Thyroid gland (tissue), 4 donors: ENCODE measurements at regions not wholly inside any gene's neighbourhood (a gene's known extent, or its start where the extent isn't known, plus 50 kb on each side); places are given as distances from the start of the nearest gene placed in this dataset.
A peak's percentile ranks its signal among the peaks of the same experiment; 100 is the strongest.

ENCODE experiments used
- DNase-seq, 2 donors: peaks; one replicate each; pipeline ENCODE4 v3.0.0-alpha.2; 2019
- H3K27ac ChIP-seq, 3 donors: fragments of 200-600 bp; sonication (generic); 1 replicate in 2 of 3; 2 replicates in 1 of 3; pipeline ENCODE4 v1.5.1; 2016 to 2019; ENCODE audit warnings: mild to moderate bottlenecking in 1 of 3, moderate library complexity in 1 of 3
- H3K27me3 ChIP-seq: fragments of 200-600 bp; sonication (generic); one replicate; pipeline ENCODE4 v1.5.1; 2019
- H3K36me3 ChIP-seq, 2 donors: fragments of 200-600 bp; sonication (generic); one replicate each; pipeline ENCODE4 v1.5.1; 2016 to 2019
- H3K4me1 ChIP-seq, 2 donors: fragments of 200-600 bp; sonication (generic); one replicate each; pipeline ENCODE4 v1.5.1; 2017 to 2019
- H3K4me3 ChIP-seq, 3 donors: fragments of 200-600 bp; sonication (generic); replicated peaks in 1 of 3; 1 replicate in 2 of 3; 2 replicates in 1 of 3; pipeline ENCODE4 v1.5.1; 2016; ENCODE audit warnings: mild to moderate bottlenecking in 1 of 3
- H3K9me3 ChIP-seq: fragments of 200-600 bp; sonication (generic); one replicate; pipeline ENCODE4 v1.5.1; 2017
- POLR2A ChIP-seq, 2 donors: fragments of 450-650 bp; IDR thresholded peaks; one replicate each; pipeline ENCODE4 v1.6.1; 2017; ENCODE audit warnings: antibody characterized with exemption in 2 of 2, mild to moderate bottlenecking in 2 of 2, moderate library complexity in 1 of 2
- WGBS, 2 donors: methylation state at CpG; one replicate each; pipeline ENCODE4 v1.1.5; 2017; 5-methylcytosine and 5-hydroxymethylcytosine counted together
- intact Hi-C: fragments of 100-400 bp; cut with DNase I; formaldehyde crosslinking; loops from one replicate; pipeline ENCODE4 v1.15.1; 2023
- TF ChIP-seq, protein P1 (sequence below), 6 experiments: fragments of 200-600 bp in 3 of 6; fragments of 450-650 bp in 3 of 6; sonication (generic) in 3 of 6; IDR thresholded peaks; one replicate each; pipeline ENCODE4 v1.5.1; 2016 to 2019; ENCODE audit warnings: antibody characterized with exemption in 6 of 6, mild to moderate bottlenecking in 2 of 6, inconsistent platforms in 1 of 6, moderate library complexity in 1 of 6

DNA sequence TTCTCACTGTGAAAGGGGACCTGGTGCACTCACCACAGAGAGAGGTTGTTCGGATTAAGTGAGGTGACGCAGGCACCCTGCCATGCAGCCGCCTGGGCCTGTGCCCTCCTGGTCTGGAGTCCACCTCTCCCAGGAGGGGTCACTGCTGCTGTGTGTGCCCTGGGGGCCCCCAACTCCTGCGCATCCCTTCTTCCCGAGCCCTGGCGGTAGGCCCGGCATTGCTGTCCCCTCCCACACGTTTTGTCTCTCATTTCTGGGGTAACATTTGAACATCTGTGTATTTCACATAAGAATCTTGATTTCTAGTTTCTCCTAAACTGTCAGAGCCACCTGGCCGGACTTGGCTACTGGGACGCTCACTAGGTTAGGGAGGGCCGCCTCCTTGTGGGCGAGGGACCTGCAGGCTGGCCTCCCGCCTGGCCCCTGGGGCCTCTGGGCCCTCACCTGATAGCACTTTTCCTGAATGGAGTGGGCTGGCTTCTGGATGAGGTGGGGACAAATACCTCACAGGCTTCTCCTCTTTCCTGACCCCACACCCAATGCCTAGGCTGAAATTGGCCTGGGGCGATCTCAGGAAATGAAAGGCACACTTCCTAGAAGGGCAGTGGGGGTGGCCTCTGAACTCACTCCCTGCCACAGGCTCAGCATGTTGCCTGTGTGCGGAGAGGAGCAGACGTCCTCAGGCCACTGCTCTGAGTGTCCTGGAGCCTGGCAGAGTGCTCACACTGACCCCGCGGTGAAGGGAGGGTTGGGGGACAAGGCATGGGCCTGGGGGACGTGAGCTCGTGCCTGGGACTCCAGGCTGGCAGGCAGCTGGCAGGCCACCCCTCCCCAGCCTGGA, 104.2 kb upstream of the PRR23E start:
- Histone ChIP-seq H3K4me1 (peaks cover 0 to 6% of the 10 kb centered on the region in 2 donors), H3K9me3 (no peaks in the 10 kb centered on the region), H3K4me3 (no peak overlapping the region), H3K36me3 (no peaks in the 10 kb centered on the region), H3K27me3 (no peaks in the 10 kb centered on the region), H3K27ac (no peak overlapping the region)
- no peak for DNase-seq
- TF ChIP-seq POLR2A (IDR thresholded peaks at IDR 0.05) = no peak
- TF ChIP-seq, protein P1, sequence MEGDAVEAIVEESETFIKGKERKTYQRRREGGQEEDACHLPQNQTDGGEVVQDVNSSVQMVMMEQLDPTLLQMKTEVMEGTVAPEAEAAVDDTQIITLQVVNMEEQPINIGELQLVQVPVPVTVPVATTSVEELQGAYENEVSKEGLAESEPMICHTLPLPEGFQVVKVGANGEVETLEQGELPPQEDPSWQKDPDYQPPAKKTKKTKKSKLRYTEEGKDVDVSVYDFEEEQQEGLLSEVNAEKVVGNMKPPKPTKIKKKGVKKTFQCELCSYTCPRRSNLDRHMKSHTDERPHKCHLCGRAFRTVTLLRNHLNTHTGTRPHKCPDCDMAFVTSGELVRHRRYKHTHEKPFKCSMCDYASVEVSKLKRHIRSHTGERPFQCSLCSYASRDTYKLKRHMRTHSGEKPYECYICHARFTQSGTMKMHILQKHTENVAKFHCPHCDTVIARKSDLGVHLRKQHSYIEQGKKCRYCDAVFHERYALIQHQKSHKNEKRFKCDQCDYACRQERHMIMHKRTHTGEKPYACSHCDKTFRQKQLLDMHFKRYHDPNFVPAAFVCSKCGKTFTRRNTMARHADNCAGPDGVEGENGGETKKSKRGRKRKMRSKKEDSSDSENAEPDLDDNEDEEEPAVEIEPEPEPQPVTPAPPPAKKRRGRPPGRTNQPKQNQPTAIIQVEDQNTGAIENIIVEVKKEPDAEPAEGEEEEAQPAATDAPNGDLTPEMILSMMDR (IDR thresholded peaks at IDR 0.05) = no peak
- 90% methylated on average over 12 to 19 of the region's 20 CpGs for WGBS, 2 donors
- intact Hi-C loops = no loop called here

DNA sequence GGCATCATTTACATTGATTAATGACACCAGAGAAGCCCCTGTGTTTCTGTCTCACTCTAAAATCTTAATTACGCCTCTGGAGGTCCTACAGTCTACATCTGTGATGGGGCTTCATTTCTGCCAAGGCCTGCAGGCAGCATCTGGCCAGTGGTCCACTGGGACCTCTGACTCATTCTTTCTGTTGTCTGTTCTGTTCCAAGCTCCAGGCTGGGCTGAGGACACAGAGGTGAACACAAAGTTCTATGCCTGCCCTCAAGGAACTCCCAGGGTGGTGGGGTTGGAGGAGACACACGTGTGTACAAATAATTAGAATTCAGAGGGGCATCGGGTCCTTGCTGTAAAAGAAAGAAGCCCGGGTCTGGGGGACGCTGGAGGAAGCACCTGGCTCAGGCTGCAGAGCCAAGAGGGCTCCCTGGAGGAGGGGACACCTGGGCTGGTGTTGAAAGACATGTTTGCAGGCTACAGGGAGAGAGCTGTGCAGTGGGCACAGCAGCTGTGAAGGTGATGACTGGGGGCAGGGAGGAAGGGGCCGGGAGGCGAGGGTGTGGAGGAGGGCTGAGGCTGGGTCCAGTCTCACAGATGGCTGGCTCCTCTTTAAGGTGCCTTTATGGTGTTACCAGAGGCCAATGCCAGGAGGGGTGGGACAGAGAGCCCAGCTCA, 103.3 kb upstream of the PRR23E start:
- Histone ChIP-seq H3K4me3 (no peak overlapping the region), H3K36me3 (no peaks in the 10 kb centered on the region), H3K9me3 (no peaks in the 10 kb centered on the region), H3K27ac (no peak overlapping the region), H3K4me1 (peaks cover 0 to 6% of the 10 kb centered on the region in 2 donors), H3K27me3 (no peaks in the 10 kb centered on the region)
- no peak for DNase-seq
- WGBS, 2 donors = 75 to 89% methylated on average over 7 of the region's 7 CpGs
- TF ChIP-seq, protein P1 (IDR thresholded peaks at IDR 0.05) = no peak
- TF ChIP-seq POLR2A (IDR thresholded peaks at IDR 0.05) = no peak
- intact Hi-C loops = no loop called here

DNA sequence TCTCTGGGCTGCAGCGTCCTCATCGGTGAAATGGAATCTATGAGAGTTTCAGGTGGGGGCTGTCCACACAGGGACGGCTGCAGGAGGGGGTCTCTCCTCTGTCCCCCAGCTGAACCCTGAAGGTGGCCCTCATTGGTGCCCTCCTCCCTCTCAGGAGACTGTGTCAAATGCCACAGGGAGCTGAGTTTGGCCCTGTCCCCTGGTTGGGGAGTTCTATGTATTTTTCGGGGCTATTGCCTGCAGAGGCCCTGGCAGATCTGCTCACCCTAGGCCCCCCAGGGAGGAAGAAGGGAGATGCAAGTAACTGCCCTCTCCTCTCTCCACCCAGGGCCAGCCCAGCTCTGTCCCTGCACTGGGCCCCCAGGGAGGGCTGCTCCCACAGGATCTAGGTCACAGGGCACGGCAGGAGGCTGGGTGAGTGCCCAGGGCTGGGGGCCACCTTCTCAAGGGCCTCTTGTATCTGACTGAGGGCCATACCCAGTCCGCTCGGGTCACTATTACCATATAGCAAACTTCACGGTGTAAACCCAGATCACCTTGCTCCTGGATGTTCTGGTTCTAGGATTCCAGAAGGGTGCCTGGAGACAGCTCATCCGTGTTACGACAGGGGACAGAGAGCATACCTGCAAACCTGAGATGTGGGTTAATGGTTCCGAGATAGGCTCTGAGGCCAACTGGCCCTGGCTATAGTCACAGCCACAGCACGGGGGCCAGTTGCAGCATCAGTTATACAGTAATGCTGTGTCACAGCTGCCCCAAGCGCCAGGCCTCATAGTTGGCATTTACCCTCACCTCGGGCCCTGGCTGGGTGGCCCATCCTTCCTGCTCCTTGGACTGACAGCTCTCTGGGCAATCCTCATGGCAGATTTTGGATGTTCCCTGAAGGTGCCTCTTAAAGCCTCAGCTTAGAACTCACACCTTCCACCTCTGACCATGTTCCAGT, 102.4 kb upstream of the PRR23E start:
- TF ChIP-seq, protein P1 (IDR thresholded peaks at IDR 0.05) = no peak
- TF ChIP-seq POLR2A (IDR thresholded peaks at IDR 0.05) = no peak
- no peaks in the 10 kb centered on the region for H3K27me3 ChIP-seq
- no peak overlapping the region for H3K4me3 ChIP-seq
- H3K36me3 ChIP-seq = no peaks in the 10 kb centered on the region
- 47 to 57% methylated on average over 9 to 12 of the region's 14 CpGs for WGBS, 2 donors
- H3K4me1 ChIP-seq = peaks cover 0 to 6% of the 10 kb centered on the region in 2 donors
- peak; percentile 16 to 23 for DNase-seq
- H3K9me3 ChIP-seq = no peaks in the 10 kb centered on the region
- H3K27ac ChIP-seq = no peak overlapping the region
- intact Hi-C loops = no loop called here

DNA sequence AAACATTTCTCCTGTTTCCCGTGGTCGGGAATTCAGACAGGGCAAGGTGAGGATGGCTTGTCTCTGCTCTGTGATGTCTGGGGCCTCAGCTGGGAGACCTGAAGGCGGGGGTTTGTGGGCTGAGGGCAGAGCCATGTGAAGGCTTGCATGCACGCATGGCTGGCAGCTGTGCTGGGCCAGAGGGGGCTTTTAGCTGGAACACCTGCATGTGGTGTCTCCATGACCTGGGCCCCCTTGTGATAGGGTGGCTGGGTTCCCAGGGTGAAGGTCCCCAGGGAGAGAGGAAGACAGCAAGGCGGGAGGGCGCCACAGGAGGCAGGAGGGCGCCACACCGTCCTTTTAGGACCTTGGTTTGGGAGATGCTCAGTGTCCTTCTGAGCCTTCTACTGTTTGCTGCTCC, 101.6 kb upstream of the PRR23E start:
- intact Hi-C loops = no loop called here

More for the DNA sequence above, 101.6 kb upstream of the PRR23E start:
- DNase-seq = no peak
- no peak for TF ChIP-seq POLR2A (IDR thresholded peaks at IDR 0.05)
- TF ChIP-seq, protein P1 (IDR thresholded peaks at IDR 0.05) = no peak
- Histone ChIP-seq H3K4me3 (no peak overlapping the region), H3K27me3 (no peaks in the 10 kb centered on the region), H3K36me3 (no peaks in the 10 kb centered on the region), H3K4me1 (peaks cover 0 to 9% of the 10 kb centered on the region in 2 donors), H3K9me3 (no peaks in the 10 kb centered on the region), H3K27ac (no peak overlapping the region)
- 86 to 88% methylated on average over 7 to 8 of the region's 8 CpGs for WGBS, 2 donors
